ENCODE measurements at regions not wholly inside any gene's neighbourhood (a gene's known extent, or its start where the extent isn't known, plus 50 kb on each side); places are given as distances from the start of the nearest gene placed in this dataset.

DNA sequence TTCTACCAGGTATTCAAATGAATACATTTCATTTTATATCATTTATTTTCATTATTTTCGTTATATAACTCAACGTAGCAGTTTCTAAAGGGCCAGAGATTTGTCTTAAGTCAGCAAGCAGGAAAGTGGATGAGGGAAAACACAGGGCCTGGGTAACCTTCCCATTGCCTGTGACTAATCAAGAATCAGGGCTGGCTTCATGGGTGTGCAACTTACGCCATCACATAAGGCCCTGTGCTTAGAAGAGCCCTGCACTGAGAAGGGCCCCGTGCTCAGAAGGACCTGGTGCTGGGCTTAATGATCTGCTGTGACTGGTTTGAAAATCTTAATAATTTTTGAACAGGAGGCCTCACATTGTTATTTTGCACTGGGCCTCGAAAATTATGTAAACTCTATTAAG is 65.4 kb upstream of the FAM9C start:
- TF ChIP-seq POLR2A (IDR thresholded peaks at IDR 0.05) (no peak), CTCF (IDR thresholded peaks at IDR 0.05) (no peak), POLR2AphosphoS5 (IDR thresholded peaks at IDR 0.05) (no peak)
